ENCODE measurements at regions not wholly inside any gene's neighbourhood (a gene's known extent, or its start where the extent isn't known, plus 50 kb on each side); places are given as distances from the start of the nearest gene placed in this dataset.

DNA sequence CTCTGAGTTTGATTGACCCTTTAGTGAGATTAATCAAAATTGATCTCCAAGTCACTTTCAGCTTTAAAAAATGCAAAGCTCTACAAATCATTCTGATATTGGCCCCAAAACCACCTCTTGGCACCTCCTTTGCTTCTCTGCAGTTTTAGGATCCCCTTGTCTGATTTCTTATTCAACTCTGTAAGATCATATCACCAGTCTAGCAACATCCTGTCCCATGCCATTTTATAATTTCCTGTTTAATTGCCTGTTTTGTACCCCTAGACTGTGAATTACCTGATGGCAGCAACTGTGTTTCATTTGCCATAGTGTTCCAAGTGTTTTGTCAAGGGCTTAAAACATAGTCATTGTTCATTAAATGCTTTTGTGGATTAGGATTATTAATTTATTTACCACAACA, 406.3 kb upstream of the TRIB2 start:
- TF ChIP-seq MYC (IDR thresholded peaks at IDR 0.05; ENCODE audit: low read depth, low read length) = no peak
- TF ChIP-seq POLR2A (IDR thresholded peaks at IDR 0.05; ENCODE audit: extremely low read depth, insufficient read length) = no peak
- TF ChIP-seq, protein P1, sequence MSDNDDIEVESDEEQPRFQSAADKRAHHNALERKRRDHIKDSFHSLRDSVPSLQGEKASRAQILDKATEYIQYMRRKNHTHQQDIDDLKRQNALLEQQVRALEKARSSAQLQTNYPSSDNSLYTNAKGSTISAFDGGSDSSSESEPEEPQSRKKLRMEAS (IDR thresholded peaks at IDR 0.05; ENCODE audit: low read depth, low read length) = no peak
- TF ChIP-seq, protein P2, sequence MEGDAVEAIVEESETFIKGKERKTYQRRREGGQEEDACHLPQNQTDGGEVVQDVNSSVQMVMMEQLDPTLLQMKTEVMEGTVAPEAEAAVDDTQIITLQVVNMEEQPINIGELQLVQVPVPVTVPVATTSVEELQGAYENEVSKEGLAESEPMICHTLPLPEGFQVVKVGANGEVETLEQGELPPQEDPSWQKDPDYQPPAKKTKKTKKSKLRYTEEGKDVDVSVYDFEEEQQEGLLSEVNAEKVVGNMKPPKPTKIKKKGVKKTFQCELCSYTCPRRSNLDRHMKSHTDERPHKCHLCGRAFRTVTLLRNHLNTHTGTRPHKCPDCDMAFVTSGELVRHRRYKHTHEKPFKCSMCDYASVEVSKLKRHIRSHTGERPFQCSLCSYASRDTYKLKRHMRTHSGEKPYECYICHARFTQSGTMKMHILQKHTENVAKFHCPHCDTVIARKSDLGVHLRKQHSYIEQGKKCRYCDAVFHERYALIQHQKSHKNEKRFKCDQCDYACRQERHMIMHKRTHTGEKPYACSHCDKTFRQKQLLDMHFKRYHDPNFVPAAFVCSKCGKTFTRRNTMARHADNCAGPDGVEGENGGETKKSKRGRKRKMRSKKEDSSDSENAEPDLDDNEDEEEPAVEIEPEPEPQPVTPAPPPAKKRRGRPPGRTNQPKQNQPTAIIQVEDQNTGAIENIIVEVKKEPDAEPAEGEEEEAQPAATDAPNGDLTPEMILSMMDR (IDR thresholded peaks at IDR 0.05; ENCODE audit: low read depth, low read length) = no peak
- no peak overlapping the region for H3K4me3 ChIP-seq (ENCODE audit: low read depth, low read length)
- no peak for DNase-seq (ENCODE audit: low read depth)

DNA sequence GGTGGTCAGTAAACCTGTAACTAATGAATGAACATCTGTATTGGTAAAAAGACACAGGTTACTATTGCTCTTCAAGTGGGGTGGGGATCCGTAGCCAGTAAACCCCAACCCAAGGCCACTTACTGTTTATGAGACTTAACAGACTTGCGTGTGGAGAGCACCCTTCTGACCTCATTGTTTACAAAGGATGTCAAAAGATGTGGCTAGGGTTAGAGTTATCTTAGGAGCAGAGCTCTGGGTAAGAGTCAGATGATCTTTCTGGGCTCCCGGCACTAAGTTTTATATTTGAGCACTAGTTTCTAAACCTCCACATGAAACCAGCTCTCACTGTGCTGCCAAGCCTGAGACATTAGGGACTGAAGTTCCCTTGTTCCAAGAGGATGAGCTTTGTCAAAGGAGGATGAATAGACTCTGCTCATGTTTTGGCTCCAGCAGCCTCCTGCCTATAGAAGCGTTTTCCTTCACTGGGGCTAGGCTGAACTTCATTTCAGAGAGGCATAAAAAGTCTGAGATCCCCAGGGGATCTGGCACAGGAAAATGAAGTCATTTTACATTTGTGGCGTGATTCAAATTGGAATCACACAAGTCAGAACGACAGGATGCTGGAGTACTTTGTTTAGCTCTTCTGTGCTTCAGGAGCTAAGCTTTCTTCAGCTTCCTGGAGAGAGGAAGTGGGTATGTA, 403.1 kb upstream of the TRIB2 start:
- no peak for DNase-seq (ENCODE audit: low read depth)
- no peak for TF ChIP-seq MYC (IDR thresholded peaks at IDR 0.05; ENCODE audit: low read depth, low read length)
- TF ChIP-seq, protein P2 (IDR thresholded peaks at IDR 0.05; ENCODE audit: low read depth, low read length) = no peak
- TF ChIP-seq, protein P1 (IDR thresholded peaks at IDR 0.05; ENCODE audit: low read depth, low read length) = no peak
- H3K4me3 ChIP-seq (ENCODE audit: low read depth, low read length) = no peak overlapping the region

DNA sequence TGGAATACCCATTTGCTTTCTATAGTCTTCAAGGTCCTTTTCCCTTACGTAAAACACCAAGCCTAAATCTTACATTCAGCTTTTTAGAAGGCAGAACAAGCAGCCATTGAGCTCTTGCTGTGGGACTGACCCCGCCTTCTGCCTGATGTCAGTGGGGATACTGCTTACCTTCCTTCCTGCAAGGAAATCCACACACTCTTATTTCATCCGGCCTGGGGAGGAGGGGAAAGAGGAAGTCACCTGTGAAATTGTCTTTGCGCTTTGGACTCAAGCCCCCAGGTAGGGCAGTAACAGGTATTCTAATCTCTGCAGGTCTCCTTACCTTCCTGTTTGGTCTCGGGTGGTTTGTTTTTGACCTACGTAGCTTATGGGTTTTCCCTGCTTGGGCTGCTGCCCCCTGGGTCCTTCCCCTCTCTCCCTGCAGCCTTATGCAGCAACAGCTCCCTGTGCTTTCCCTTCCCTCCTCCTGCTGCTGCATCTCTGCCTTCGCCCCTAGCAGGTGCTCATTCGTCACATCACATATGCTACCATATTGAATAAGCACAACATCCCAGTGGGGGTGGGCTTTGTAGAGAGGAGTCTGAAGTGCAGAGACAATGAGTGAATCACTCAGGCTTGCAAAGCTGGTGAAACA, 402.5 kb upstream of the TRIB2 start:
- DNase-seq (ENCODE audit: low read depth) = no peak
- no peak for TF ChIP-seq POLR2A (IDR thresholded peaks at IDR 0.05; ENCODE audit: extremely low read depth, insufficient read length)
- no peak for TF ChIP-seq MYC (IDR thresholded peaks at IDR 0.05; ENCODE audit: low read depth, low read length)
- TF ChIP-seq, protein P1 (IDR thresholded peaks at IDR 0.05; ENCODE audit: low read depth, low read length) = no peak
- TF ChIP-seq, protein P2 (IDR thresholded peaks at IDR 0.05; ENCODE audit: low read depth, low read length) = no peak
- no peak overlapping the region for H3K4me3 ChIP-seq (ENCODE audit: low read depth, low read length)

- peak; percentile 16 for DNase-seq (ENCODE audit: low read depth)
- H3K4me3 ChIP-seq (ENCODE audit: low read depth, low read length) = no peak overlapping the region
- TF ChIP-seq MYC (IDR thresholded peaks at IDR 0.05; ENCODE audit: low read depth, low read length) = no peak
- no peak for TF ChIP-seq POLR2A (IDR thresholded peaks at IDR 0.05; ENCODE audit: extremely low read depth, insufficient read length)
- TF ChIP-seq, protein P2 (IDR thresholded peaks at IDR 0.05; ENCODE audit: low read depth, low read length) = no peak
- TF ChIP-seq, protein P1 (IDR thresholded peaks at IDR 0.05; ENCODE audit: low read depth, low read length) = no peak
These were observed 401.5 kb upstream of the TRIB2 start for GRCh38 chr2:12315224-12315623.

DNA sequence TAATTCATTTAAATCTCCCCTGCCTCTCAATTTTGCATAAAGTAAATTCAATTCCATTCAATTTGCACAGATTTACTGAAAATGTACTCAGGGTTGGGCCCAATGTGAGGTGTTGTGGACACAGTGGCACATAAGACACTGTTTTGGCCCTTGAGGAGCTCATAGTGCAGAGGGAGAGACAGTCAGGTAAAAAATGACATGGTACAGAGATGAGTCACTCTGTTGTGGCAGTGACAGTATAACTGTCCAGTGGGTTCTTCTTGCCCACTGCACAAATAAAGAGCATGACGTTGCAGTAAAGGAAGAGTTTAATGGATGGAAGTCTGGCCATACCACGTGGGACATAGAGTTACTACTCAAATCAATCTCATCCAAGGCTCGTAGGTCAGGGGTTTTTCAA, 400.3 kb upstream of the TRIB2 start:
- TF ChIP-seq, protein P2 (IDR thresholded peaks at IDR 0.05; ENCODE audit: low read depth, low read length) = no peak
- TF ChIP-seq MYC (IDR thresholded peaks at IDR 0.05; ENCODE audit: low read depth, low read length) (no peak), POLR2A (IDR thresholded peaks at IDR 0.05; ENCODE audit: extremely low read depth, insufficient read length) (no peak)
- TF ChIP-seq, protein P1 (IDR thresholded peaks at IDR 0.05; ENCODE audit: low read depth, low read length) = no peak
- no peak for DNase-seq (ENCODE audit: low read depth)
- H3K4me3 ChIP-seq (ENCODE audit: low read depth, low read length) = no peak overlapping the region
